Natural killer cell (primary cell): ENCODE measurements at regions not wholly inside any gene's neighbourhood (a gene's known extent, or its start where the extent isn't known, plus 50 kb on each side); places are given as distances from the start of the nearest gene placed in this dataset.

Experiments used
- ATAC-seq, 3 donors: fragments of 150-1000 bp in 2 of 3; fragments of 200-7000 bp in 1 of 3; cut with Tn5 transposase; 1 replicate in 1 of 3; 2 replicates in 2 of 3; pipeline ENCODE4 v1.10.0; 2021; ENCODE audit warnings: mild to moderate bottlenecking in 2 of 3, moderate library complexity in 2 of 3
- DNase-seq, 2 donors: peaks; one replicate each; pipeline versions ENCODE4 v3.0.0 to v3.0.0-alpha.2; 2013 to 2021; ENCODE audit warnings: mixed read lengths in 1 of 2
- H3K27ac ChIP-seq: one replicate; pipeline ENCODE4 v1.5.1; 2013; ENCODE audit warnings: mild to moderate bottlenecking, low read length
- H3K27me3 ChIP-seq: one replicate; pipeline ENCODE4 v1.6.1; 2013; ENCODE audit warnings: low read length; ENCODE audit not compliant: control insufficient read depth, insufficient read depth
- H3K36me3 ChIP-seq: one replicate; pipeline ENCODE4 v1.6.1; 2013; ENCODE audit warnings: low read length; ENCODE audit not compliant: control insufficient read depth, insufficient read depth
- H3K4me1 ChIP-seq: one replicate; pipeline ENCODE4 v1.6.1; 2013; ENCODE audit warnings: low read length; ENCODE audit not compliant: control insufficient read depth, insufficient read depth
- H3K4me3 ChIP-seq: one replicate; pipeline ENCODE4 v1.5.1; 2013; ENCODE audit warnings: low read length
- H3K9me3 ChIP-seq: one replicate; pipeline ENCODE4 v1.6.1; 2013; ENCODE audit warnings: low read length; ENCODE audit not compliant: control insufficient read depth, insufficient read depth
- H3K27ac Mint-ChIP-seq, 2 donors: one replicate each; pipeline ENCODE4 v1.8.0; 2022; ENCODE audit warnings: mild to moderate bottlenecking in 2 of 2, mixed read lengths in 2 of 2, moderate library complexity in 1 of 2
- H3K27me3 Mint-ChIP-seq, 2 donors: one replicate each; pipeline ENCODE4 v1.8.0; 2022; ENCODE audit warnings: low read depth in 2 of 2, mixed read lengths in 2 of 2
- H3K36me3 Mint-ChIP-seq: one replicate; pipeline ENCODE4 v1.8.0; 2022; ENCODE audit warnings: mixed read lengths
- H3K4me1 Mint-ChIP-seq, 2 donors: one replicate each; pipeline ENCODE4 v1.8.0; 2022; ENCODE audit warnings: mixed read lengths in 2 of 2
- H3K4me3 Mint-ChIP-seq: one replicate; pipeline ENCODE4 v1.8.0; 2022; ENCODE audit warnings: mild to moderate bottlenecking, moderate library complexity, mixed read lengths
- H3K9me3 Mint-ChIP-seq, 2 donors: one replicate each; pipeline ENCODE4 v1.8.0; 2022; ENCODE audit warnings: mixed read lengths in 2 of 2
- WGBS: methylation state at CpG from one replicate; pipeline ENCODE4 v1.1.7; 2013; ENCODE audit warnings: missing lambda C conversion rate; ENCODE audit not compliant: insufficient coverage; 5-methylcytosine and 5-hydroxymethylcytosine counted together
- intact Hi-C: fragments of 100-400 bp; cut with micrococcal nuclease; formaldehyde crosslinking; loops from one replicate; pipeline ENCODE4 v1.14.2; 2022
- TF ChIP-seq, protein P1 (sequence below): fragments of 200-600 bp; IDR thresholded peaks from one replicate; pipeline ENCODE4 v1.8.0; 2022; ENCODE audit warnings: antibody characterized with exemption

DNA sequence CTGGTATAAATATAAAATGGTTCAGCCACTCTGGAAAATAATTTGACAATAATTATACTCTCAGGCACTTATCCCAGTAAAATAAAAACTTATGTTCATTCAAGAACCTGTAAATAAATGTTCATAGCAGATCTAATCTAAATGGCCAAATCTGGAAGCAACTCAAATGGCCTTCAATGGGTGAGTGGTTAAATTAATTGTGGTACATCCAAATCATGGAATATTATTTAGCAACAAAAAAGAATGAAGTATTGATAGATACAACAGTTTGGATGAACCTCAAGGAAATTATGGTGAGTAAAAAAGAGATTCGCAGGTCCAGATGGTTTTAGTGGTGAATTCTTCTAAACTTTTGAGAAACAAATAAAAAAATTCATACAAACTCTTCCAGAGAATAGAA lies 287.0 kb upstream of the ZC3H12C start:
- no peak for DNase-seq
- Mint-ChIP-seq H3K4me1 (no peaks in the 10 kb centered on the region), H3K9me3 (peaks cover under 1 to 12% of the 10 kb centered on the region in 2 donors), H3K4me3 (no peak overlapping the region), H3K27ac (no peak overlapping the region), H3K36me3 (peaks cover 6% of the 10 kb centered on the region), H3K27me3 (no peaks in the 10 kb centered on the region)
- H3K9me3 ChIP-seq = no peaks in the 10 kb centered on the region
- no peak overlapping the region for H3K27ac ChIP-seq
- H3K4me3 ChIP-seq = no peak overlapping the region
- ATAC-seq = no peak
- intact Hi-C loops = no loop called here
- no peaks in the 10 kb centered on the region for H3K36me3 ChIP-seq
- H3K27me3 ChIP-seq = no peaks in the 10 kb centered on the region
- TF ChIP-seq, protein P1, sequence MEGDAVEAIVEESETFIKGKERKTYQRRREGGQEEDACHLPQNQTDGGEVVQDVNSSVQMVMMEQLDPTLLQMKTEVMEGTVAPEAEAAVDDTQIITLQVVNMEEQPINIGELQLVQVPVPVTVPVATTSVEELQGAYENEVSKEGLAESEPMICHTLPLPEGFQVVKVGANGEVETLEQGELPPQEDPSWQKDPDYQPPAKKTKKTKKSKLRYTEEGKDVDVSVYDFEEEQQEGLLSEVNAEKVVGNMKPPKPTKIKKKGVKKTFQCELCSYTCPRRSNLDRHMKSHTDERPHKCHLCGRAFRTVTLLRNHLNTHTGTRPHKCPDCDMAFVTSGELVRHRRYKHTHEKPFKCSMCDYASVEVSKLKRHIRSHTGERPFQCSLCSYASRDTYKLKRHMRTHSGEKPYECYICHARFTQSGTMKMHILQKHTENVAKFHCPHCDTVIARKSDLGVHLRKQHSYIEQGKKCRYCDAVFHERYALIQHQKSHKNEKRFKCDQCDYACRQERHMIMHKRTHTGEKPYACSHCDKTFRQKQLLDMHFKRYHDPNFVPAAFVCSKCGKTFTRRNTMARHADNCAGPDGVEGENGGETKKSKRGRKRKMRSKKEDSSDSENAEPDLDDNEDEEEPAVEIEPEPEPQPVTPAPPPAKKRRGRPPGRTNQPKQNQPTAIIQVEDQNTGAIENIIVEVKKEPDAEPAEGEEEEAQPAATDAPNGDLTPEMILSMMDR = no peak
- WGBS = no CpG with 5 or more reads among the region's 1 CpG
- no peaks in the 10 kb centered on the region for H3K4me1 ChIP-seq

DNA sequence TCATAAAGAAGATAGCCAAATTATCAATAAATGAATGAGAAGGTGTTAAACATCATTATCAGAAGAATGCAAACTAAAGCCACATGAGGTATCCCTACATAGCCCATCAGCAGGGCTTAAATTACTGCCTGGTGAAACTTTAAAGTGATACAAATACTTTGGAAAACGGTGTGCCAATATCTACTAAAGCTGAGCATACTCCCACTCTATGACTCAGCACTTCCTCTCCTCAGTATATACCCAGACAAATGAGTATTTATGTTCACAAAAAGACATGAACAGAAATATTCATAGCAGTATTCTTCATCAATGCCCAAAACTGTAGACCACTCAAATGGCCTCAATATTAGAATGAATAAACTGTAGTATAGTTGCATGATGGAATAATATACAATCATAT lies 284.6 kb upstream of the ZC3H12C start:
- 0% methylated on average over 1 of the region's 1 CpG for WGBS
- Mint-ChIP-seq H3K36me3 (no peaks in the 10 kb centered on the region), H3K27me3 (no peaks in the 10 kb centered on the region), H3K27ac (no peak overlapping the region), H3K4me1 (no peaks in the 10 kb centered on the region), H3K4me3 (no peak overlapping the region), H3K9me3 (peaks cover 2 to 11% of the 10 kb centered on the region in 2 donors)
- no peaks in the 10 kb centered on the region for H3K4me1 ChIP-seq
- H3K4me3 ChIP-seq = no peak overlapping the region
- no peaks in the 10 kb centered on the region for H3K9me3 ChIP-seq
- TF ChIP-seq, protein P1 = no peak
- no peaks in the 10 kb centered on the region for H3K27me3 ChIP-seq
- DNase-seq (no peak), ATAC-seq (no peak)
- H3K27ac ChIP-seq = no peak overlapping the region
- H3K36me3 ChIP-seq = no peaks in the 10 kb centered on the region
- intact Hi-C loops = no loop called here

DNA sequence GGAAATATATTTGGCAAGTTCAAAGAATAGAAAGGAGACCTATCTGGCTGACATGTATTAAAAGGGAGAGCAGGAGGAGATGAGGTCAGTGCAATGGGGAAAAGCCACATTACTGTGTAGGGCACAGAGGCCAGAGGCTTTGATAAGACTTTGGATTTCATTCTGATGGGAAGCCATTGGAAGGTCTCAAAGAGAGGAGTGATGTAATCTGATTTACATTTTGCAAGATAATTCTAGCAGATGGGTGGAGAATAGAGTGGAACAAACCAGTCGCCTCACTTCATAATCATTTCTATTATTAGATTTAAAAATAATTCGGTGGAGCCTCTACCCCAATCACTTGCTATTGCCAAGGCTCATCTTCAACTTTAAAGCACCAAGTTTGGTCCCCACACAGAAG lies 278.4 kb upstream of the ZC3H12C start:
- no peak overlapping the region for H3K27ac ChIP-seq
- no peaks in the 10 kb centered on the region for H3K36me3 Mint-ChIP-seq
- 0% methylated on average over 1 of the region's 2 CpGs for WGBS
- TF ChIP-seq, protein P1 = no peak
- ATAC-seq = no peak
- no peaks in the 10 kb centered on the region for H3K36me3 ChIP-seq
- H3K9me3 ChIP-seq = no peaks in the 10 kb centered on the region
- peaks cover 4 to 9% of the 10 kb centered on the region in 2 donors for H3K9me3 Mint-ChIP-seq
- no peak overlapping the region for H3K4me3 ChIP-seq
- intact Hi-C loops = no loop called here
- DNase-seq = no peak
- H3K4me3 Mint-ChIP-seq = no peak overlapping the region
- no peaks in the 10 kb centered on the region for H3K27me3 Mint-ChIP-seq
- H3K27ac Mint-ChIP-seq = no peak overlapping the region
- H3K27me3 ChIP-seq = no peaks in the 10 kb centered on the region
- peaks cover 0 to 6% of the 10 kb centered on the region in 2 donors for H3K4me1 Mint-ChIP-seq
- no peaks in the 10 kb centered on the region for H3K4me1 ChIP-seq

- H3K4me3 Mint-ChIP-seq = no peak overlapping the region
- Histone ChIP-seq H3K36me3 (no peaks in the 10 kb centered on the region), H3K9me3 (no peaks in the 10 kb centered on the region), H3K4me1 (no peaks in the 10 kb centered on the region), H3K27me3 (no peaks in the 10 kb centered on the region), H3K4me3 (no peak overlapping the region), H3K27ac (no peak overlapping the region)
- ATAC-seq (no peak), DNase-seq (no peak)
- TF ChIP-seq, protein P1 = no peak
- H3K27ac Mint-ChIP-seq = no peak overlapping the region
- H3K4me1 Mint-ChIP-seq = peaks cover 0 to 6% of the 10 kb centered on the region in 2 donors
- intact Hi-C loops = no loop called here
- peaks cover 4 to 9% of the 10 kb centered on the region in 2 donors for H3K9me3 Mint-ChIP-seq
- 82% methylated on average over 4 of the region's 4 CpGs for WGBS
- no peaks in the 10 kb centered on the region for H3K36me3 Mint-ChIP-seq
- H3K27me3 Mint-ChIP-seq = no peaks in the 10 kb centered on the region
Measured at GRCh38 chr11:109815500-109816150, 277.6 kb upstream of the ZC3H12C start.
